NCI-H2107 treated with DMSO at 0.1 percent for 48 hours (cell line): ENCODE measurements at regions not wholly inside any gene's neighbourhood (a gene's known extent, or its start where the extent isn't known, plus 50 kb on each side); places are given as distances from the start of the nearest gene placed in this dataset.

Experiments
- DNase-seq: peaks from one replicate; lab custom pipeline; 2025; ENCODE audit not compliant: unreplicated experiment; lab: John Stamatoyannopoulos, UW

DNA sequence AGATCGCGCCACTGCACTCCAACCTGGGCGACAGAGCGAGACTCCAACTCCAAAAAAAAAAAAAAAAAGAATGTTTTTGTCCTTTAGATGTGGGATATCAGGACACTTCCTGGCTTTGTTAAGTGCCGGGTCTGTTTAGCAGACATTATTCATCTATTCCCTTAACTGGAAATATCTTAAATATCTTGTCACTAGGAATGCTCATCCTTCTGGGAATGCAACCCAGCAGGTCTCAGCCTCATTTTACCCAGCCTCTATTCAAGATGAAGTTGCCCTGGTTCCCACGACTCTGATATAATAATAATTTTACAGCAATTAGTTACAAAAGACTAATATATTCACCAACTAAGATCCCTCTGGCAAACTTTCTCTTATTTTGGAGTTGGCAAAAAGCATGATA lies 260.9 kb upstream of the SLITRK3 start:
- DNase-seq: no peak

DNA sequence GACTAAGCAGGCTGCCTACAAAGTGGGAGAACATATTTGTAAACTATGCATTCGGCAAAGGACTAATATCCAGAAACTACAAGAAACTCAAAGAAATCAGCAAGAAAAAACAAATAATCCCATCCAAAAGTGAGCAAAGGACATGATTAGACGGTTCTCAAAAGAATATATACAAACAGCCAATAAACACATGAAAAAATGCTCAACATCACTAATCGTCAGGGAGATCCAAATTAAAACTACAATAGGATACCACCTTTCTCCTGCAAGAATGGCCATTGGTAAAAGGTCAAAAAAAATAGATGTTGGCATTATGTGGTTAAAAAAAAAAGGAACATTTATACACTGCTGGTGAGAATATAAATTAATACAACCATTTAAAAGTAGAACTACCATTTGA lies 259.6 kb upstream of the SLITRK3 start:
- no peak for DNase-seq

- no peak for DNase-seq
Measured at GRCh38 chr3:165455360-165455759, 259.2 kb upstream of the SLITRK3 start.

DNA sequence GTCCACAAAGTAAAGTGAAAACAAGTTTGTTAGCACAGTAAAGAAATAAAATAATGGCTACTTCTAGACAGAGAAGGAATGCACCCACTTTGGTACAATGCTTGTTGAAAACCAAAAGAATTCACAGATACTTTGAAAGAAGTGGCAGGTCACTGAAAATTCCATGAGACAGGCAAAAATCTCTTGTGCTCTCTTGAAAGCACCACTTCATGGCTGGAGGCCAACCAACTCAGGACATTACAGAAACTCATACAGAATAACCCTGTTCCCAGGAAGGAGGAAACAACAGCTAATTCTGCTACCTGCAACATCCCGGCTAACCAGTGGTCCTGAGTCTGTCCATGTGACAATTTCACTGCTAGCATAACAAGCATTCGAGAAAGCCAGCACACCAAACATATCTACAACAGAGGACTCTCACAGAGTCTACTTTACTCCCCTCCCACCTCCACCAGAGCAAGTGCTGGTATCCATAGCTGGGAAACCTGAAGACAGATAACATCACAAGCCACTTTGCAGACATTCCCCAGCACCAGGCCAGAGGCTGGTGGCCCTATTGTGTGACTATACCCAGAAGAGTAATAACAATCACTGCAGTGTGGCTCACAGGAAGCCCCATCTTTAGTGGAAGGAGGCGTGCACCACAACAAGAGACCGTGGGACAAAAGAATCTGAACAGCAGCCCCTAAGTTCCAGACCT lies 255.3 kb upstream of the SLITRK3 start:
- DNase-seq: no peak

GRCh38 chr3:165446555-165446954 lies 250.4 kb upstream of the SLITRK3 start:
- no peak for DNase-seq

- no peak for DNase-seq
Measured at GRCh38 chr3:165444745-165445144, 248.6 kb upstream of the SLITRK3 start.

- no peak for DNase-seq
Measured at GRCh38 chr3:165443664-165444063, 247.5 kb upstream of the SLITRK3 start.

- DNase-seq: no peak
Measured at GRCh38 chr3:165442061-165442460, 245.9 kb upstream of the SLITRK3 start.

DNA sequence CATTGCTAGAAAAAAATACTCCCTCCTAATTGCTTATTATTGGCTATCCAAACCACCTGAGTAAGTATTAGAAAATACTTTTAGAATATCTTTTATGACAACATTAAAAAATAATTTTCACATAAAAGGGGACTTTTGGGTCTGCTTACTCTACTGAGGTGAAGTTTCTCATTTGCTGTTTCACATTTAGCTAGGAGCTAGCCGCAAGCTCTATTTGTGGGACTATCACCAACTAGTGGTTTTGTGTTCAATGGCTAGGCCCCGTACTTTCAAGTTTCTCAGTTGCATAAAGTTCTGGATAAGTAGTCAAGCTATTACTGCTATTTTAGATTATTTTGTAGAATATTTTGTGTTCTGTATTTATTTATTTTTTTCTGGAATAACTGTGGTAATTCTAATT lies 244.2 kb upstream of the SLITRK3 start:
- DNase-seq: no peak

DNA sequence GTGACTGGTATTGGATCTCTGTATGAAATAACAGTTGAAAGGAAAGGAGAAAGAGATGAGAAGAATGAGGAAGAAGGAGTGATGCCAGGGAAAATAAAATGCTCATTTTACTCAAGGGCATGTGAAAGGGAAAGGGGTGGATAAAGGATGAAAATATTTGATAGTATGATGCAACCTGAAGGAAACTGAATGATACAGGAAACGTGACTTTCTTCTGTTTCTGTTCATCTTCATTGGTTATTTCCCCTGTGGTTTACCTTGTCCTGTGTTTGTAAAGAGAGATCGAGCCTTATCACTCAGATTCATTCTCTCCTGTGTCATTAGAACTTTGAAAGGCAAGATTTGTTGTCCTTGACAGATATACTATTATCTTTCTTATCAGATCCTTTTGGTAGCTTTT lies 243.6 kb upstream of the SLITRK3 start:
- no peak for DNase-seq

DNA sequence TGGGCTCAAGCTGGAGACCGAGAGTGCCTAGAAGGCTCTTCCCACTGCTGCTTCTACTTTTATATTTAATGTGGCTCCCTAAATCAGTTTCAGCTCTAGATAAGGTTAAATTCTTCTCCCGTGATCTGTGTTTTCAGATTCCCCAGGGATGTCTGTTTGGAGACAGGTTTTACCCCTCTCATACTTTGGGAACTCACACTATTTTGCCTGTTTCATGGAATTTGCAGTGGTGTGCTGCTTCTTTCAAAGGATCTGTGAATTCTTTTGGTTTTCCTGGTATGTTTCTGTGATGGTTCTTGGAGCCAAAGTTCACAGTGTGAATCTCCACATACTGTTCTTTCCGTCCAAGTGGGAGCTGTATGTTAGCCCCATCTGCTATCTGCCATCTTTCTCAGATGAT lies 238.3 kb upstream of the SLITRK3 start:
- DNase-seq: no peak

DNA sequence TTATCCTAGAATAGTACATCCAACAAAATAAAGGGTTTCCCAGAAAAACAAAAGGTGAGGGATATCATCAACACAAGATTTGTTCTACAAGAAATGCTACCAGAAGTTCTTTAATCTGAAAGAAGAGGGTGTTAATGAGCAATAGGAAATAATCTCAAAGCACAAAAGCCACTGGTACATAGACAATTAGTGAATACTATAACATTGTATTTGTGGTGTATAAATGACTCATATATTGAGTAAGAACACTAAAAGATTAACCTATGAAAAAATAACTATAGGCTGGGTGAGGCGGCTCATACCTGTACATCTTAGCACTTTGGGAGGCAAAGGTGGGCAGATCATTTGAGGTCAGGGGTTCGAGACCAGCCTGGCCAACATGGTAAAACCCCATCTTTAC lies 210.2 kb upstream of the SLITRK3 start:
- no peak for DNase-seq

GRCh38 chr3:165404357-165405027 lies 208.3 kb upstream of the SLITRK3 start:
- no peak for DNase-seq

DNA sequence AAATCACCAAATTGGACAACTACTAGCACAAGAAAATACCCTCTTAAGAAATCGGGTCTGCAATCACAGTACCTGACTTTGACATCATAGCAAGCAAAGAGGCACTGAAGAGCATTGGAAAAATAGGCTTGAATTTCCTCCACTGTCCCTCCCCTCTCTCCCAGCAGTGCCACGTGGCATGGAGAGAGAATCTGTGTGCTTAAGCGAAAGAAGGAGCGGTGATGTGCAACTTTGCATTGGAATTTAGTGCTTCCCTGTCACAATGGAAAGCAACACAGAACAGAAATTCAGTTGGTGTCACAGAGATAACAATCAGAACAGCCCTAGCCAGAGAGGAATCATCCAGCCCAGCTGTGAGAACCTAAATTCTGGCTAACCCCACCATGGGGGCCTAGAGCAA lies 207.5 kb upstream of the SLITRK3 start:
- no peak for DNase-seq

- no peak for DNase-seq
Measured at GRCh38 chr3:165395188-165395587, 199.0 kb upstream of the SLITRK3 start.

DNA sequence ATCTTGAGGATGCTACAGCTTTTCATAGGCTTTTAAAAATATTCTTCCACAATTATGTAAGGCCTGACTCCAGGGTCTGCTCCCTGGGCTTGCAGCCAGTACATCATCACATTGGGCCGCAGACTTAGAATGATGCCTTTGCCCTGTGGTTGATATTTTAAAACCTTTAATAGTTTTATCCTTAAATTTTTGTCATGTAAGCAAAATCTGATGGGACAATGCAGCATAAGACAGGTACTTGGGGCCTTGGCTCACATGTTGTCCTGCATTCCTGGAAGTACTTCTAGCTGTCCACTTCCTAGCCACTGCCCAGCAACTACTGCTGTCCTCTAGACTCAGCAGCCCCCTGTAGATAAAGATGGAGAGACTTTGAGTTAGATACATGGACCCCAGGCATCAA lies 197.3 kb upstream of the SLITRK3 start:
- DNase-seq: no peak

DNA sequence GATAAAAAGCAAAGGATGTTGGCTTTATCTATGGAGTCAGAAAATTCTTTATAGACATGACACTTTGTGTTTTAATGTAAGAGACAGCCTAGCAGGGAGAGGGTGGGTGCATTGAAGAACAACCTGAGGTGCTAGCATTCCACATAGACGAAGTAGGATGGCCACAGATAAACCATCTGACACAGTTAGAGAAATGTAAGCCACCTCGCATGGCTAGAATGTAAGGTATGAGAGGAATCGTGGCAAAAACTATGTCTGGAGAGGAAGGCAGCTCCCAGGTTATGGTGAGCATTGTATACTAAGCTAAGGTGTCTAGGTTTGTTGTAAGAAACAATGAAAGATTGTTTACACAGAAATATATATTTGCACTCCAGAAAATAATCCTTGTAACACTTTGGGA lies 194.0 kb upstream of the SLITRK3 start:
- no peak for DNase-seq

DNA sequence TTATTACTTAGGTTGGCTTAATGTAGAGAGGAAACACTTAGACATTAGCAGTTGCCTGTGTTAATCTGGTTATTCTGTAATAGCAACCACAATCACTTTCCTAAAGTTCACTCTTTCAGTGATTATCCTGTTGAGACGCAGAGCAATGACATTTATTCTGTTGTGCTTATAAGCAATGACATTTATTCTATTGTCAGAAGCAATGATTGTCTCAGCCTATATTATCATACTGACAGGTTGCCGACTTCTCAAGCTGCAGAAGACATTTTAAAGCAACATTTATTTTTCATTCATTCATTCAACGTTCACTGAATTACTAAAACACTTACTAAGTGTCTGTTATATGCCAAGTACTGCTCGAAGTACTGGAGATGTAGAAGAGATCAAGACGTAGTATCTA lies 193.5 kb upstream of the SLITRK3 start:
- no peak for DNase-seq

GRCh38 chr3:165389064-165389463 lies 192.9 kb upstream of the SLITRK3 start:
- no peak for DNase-seq

DNA sequence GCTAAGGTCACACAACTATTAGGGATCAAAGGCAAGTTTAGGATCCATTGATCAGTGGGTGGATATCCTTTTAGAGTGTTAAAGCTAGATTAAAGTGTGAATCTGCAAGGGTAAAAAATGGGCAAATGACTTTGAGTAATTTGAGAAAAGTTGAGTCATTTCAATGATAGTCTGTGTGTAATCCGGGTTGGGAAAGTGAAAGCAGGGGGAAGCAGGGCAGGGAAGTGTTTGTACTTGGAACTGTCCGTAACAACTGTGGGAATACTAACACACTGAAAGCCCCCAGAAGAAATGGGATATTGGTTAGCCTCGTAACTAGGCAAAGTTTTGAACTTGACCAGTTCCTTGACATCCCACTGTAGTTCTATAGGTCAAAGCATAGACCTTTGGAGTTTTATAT lies 187.2 kb upstream of the SLITRK3 start:
- no peak for DNase-seq

DNA sequence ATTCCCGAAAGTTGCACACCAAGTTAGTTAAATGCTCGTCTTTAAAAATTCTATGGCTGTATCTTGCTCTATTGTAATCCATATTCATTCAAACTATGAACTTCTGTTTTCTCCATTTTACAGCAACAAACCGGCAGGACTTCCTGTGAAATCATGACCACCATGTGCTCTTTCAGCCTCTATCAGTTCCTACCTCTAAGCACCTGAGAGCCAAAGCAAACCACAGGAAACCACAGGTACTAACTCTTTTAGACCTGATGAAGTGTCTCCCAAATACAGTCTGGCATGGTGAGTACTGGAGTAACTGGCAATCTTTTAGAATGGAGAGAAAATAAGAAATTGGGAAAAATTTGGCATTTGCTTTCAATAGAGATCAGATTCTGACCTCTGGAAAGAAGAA lies 186.5 kb upstream of the SLITRK3 start:
- no peak for DNase-seq

DNA sequence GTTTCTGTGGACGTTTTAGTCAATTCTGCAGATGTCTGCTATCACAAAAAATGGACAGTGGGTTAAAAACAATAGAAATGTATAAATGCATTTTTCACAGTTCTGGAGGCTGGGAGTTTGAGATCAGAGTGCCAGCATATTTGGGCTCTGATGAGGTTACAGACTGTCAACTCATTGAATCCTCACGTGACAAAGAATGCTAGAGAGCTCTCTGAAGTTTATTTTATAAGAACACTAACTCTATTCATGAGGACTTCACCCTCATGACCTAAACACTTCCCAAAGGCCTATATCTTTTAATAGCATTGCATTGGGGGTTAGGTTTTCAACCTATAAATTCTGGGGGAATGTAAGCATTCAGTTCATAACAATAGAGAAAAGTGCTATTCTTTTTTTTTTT lies 182.6 kb upstream of the SLITRK3 start:
- no peak for DNase-seq

- no peak for DNase-seq
Measured at GRCh38 chr3:165359005-165359404, 162.8 kb upstream of the SLITRK3 start.
